SK-N-SH (cell line): ENCODE measurements at regions not wholly inside any gene's neighbourhood (a gene's known extent, or its start where the extent isn't known, plus 50 kb on each side); places are given as distances from the start of the nearest gene placed in this dataset.

Source experiments
- CTCF ChIA-PET: fragments of 300-600, 350-600 bp; formaldehyde crosslinking; extraction: SDS; loops from one replicate; lab custom pipeline; 2021; lab: Yijun Ruan, JAX
- POLR2A ChIA-PET: fragments of 350-600 bp; sonication (Branson Sonifier 250); formaldehyde crosslinking; extraction: SDS; loops from one replicate; lab custom pipeline; 2020; ENCODE audit warnings: antibody characterized with exemption, inconsistent platforms; lab: Yijun Ruan, JAX
- DNase-seq: peaks from one replicate; pipeline ENCODE4 v3.0.0; 2012
- H2AFZ ChIP-seq: fragments of 200-600 bp; sonication (generic); 2 replicates; pipeline ENCODE4 v1.8.1; 2016; ENCODE audit warnings: antibody characterized with exemption, mild to moderate bottlenecking, low read depth
- H3F3A ChIP-seq: fragments of 200-600 bp; sonication (generic); replicated peaks from 2 replicates; pipeline ENCODE3; 2016; ENCODE audit warnings: antibody characterized with exemption, mild to moderate bottlenecking; ENCODE audit not compliant: insufficient read depth
- H3K27ac ChIP-seq, 2 experiments: fragments of 200-500 bp in 1 of 2; fragments of 200-600 bp in 1 of 2; sonication (Bioruptor generic) in 1 of 2; sonication (generic), shearing (Covaris generic) in 1 of 2; 2 replicates each; pipeline versions ENCODE4 v1.5.1 to v1.6.1; 2014 to 2016; ENCODE audit warnings: low read depth in 2 of 2, inconsistent platforms in 1 of 2, low read length in 1 of 2, mild to moderate bottlenecking in 1 of 2, mixed read lengths in 1 of 2
- H3K27me3 ChIP-seq: fragments of 200-600 bp; sonication (generic), shearing (Covaris generic); 2 replicates; pipeline ENCODE4 v1.6.1; 2016; ENCODE audit warnings: mixed run types; ENCODE audit not compliant: insufficient read depth
- H3K36me3 ChIP-seq, 2 experiments: fragments of 200-500 bp in 1 of 2; fragments of 200-600 bp in 1 of 2; sonication (Bioruptor generic) in 1 of 2; sonication (generic) in 1 of 2; replicated peaks in 1 of 2; 2 replicates each; pipeline versions ENCODE3 to v1.5.1; 2014 to 2016; ENCODE audit warnings: low read length in 1 of 2, mild to moderate bottlenecking in 1 of 2; ENCODE audit not compliant: insufficient read depth in 2 of 2, control insufficient read depth in 1 of 2
- H3K4me1 ChIP-seq, 2 experiments: fragments of 200-500 bp in 1 of 2; fragments of 200-600 bp in 1 of 2; sonication (Bioruptor generic) in 1 of 2; sonication (generic), shearing (Covaris generic) in 1 of 2; 2 replicates each; pipeline versions ENCODE4 v1.5.1 to v1.6.1; 2014 to 2016; ENCODE audit warnings: low read depth in 1 of 2, low read length in 1 of 2, mixed run types in 1 of 2; ENCODE audit not compliant: insufficient read depth in 2 of 2, control insufficient read depth in 1 of 2
- H3K4me2 ChIP-seq: fragments of 200-600 bp; sonication (generic), shearing (Covaris generic); 2 replicates; pipeline ENCODE4 v1.6.1; 2017; ENCODE audit warnings: mixed run types
- H3K4me3 ChIP-seq, 2 experiments: fragments of 200-500 bp in 1 of 2; fragments of 200-600 bp in 1 of 2; sonication (Bioruptor generic) in 1 of 2; sonication (generic), shearing (Covaris generic) in 1 of 2; 2 replicates each; pipeline versions ENCODE4 v1.5.1 to v1.8.1; 2014 to 2016; ENCODE audit warnings: low read depth in 2 of 2, inconsistent platforms in 1 of 2, low read length in 1 of 2, mild to moderate bottlenecking in 1 of 2, mixed read lengths in 1 of 2, moderate library complexity in 1 of 2
- H3K79me2 ChIP-seq: fragments of 200-600 bp; sonication (generic); 2 replicates; pipeline ENCODE4 v1.8.1; 2017; ENCODE audit warnings: mild to moderate bottlenecking; ENCODE audit not compliant: insufficient read depth
- H3K9ac ChIP-seq: fragments of 200-600 bp; sonication (generic); 2 replicates; pipeline ENCODE4 v1.6.1; 2017; ENCODE audit warnings: mixed run types
- H3K9me2 ChIP-seq: fragments of 200-600 bp; sonication (generic); 2 replicates; pipeline ENCODE4 v1.6.1; 2017; ENCODE audit warnings: mixed run types
- H3K9me3 ChIP-seq: fragments of 200-600 bp; sonication (generic); 2 replicates; pipeline ENCODE4 v1.6.1; 2017; ENCODE audit warnings: mixed run types, mild to moderate bottlenecking, moderate library complexity
- H4K20me1 ChIP-seq: fragments of 200-600 bp; sonication (generic); 2 replicates; pipeline ENCODE4 v1.6.1; 2017; ENCODE audit warnings: mild to moderate bottlenecking, mixed run types; ENCODE audit not compliant: insufficient read depth
- ELF1 ChIP-seq: IDR thresholded peaks from 2 replicates; pipeline ENCODE4 v1.4.0; 2012
- EP300 ChIP-seq, 2 experiments: IDR thresholded peaks; 2 replicates each; pipeline versions ENCODE4 v1.4.0 to v1.6.1; 2012; ENCODE audit warnings: borderline replicate concordance in 1 of 2, low read depth in 1 of 2, low read length in 1 of 2
- FOSL2 ChIP-seq: IDR thresholded peaks from 2 replicates; pipeline ENCODE4 v1.4.0; 2012; ENCODE audit warnings: low read depth, mild to moderate bottlenecking, moderate library complexity, borderline replicate concordance
- FOXJ3 ChIP-seq: sonication (generic); formaldehyde crosslinking; IDR thresholded peaks from 2 replicates; pipeline ENCODE4 v1.5.1; 2020; ENCODE audit warnings: mild to moderate bottlenecking, missing genetic modification reagents
- FOXM1 ChIP-seq: IDR thresholded peaks from 2 replicates; pipeline ENCODE4 v1.4.0; 2012; ENCODE audit warnings: low read depth, mild to moderate bottlenecking
- GABPA ChIP-seq: IDR thresholded peaks from 2 replicates; pipeline ENCODE4 v1.4.0; 2012; ENCODE audit warnings: low read depth, mild to moderate bottlenecking
- GATA2 ChIP-seq: sonication (generic); formaldehyde crosslinking; IDR thresholded peaks from 2 replicates; pipeline ENCODE4 v1.5.0; 2020; ENCODE audit warnings: mild to moderate bottlenecking, missing genetic modification reagents
- JUND ChIP-seq: IDR thresholded peaks from 2 replicates; pipeline ENCODE4 v1.4.0; 2012
- MEF2A ChIP-seq: IDR thresholded peaks from 2 replicates; pipeline ENCODE4 v1.4.0; 2012; ENCODE audit warnings: low read depth, borderline replicate concordance
- MXI1 ChIP-seq: IDR thresholded peaks from 2 replicates; pipeline ENCODE4 v1.6.1; 2012; ENCODE audit warnings: mild to moderate bottlenecking, low read depth, low read length, improper control_type of control experiment
- NRF1 ChIP-seq: IDR thresholded peaks from 2 replicates; pipeline ENCODE4 v1.6.1; 2012; ENCODE audit warnings: low read depth, mild to moderate bottlenecking, low read length
- RAD21 ChIP-seq: IDR thresholded peaks from 2 replicates; pipeline ENCODE4 v1.6.1; 2012; ENCODE audit warnings: mild to moderate bottlenecking, low read length
- RFX5 ChIP-seq: IDR thresholded peaks from 2 replicates; pipeline ENCODE4 v1.6.1; 2012; ENCODE audit warnings: mild to moderate bottlenecking, improper control_type of control experiment, low read length
- SMC3 ChIP-seq: IDR thresholded peaks from 2 replicates; pipeline ENCODE4 v1.6.1; 2012; ENCODE audit warnings: low read depth, low read length, improper control_type of control experiment
- TCF12 ChIP-seq: IDR thresholded peaks from 2 replicates; pipeline ENCODE4 v1.4.0; 2012
- TEAD4 ChIP-seq: IDR thresholded peaks from 2 replicates; pipeline ENCODE4 v1.4.0; 2012; ENCODE audit warnings: mild to moderate bottlenecking, borderline replicate concordance; ENCODE audit not compliant: insufficient read depth
- YY1 ChIP-seq: IDR thresholded peaks from 2 replicates; pipeline ENCODE4 v1.4.0; 2012; ENCODE audit warnings: low read depth, mild to moderate bottlenecking
- WGBS: methylation state at CpG from one replicate; pipeline ENCODE4 v1.1.6; 2017; ENCODE audit warnings: low lambda C conversion rate; 5-methylcytosine and 5-hydroxymethylcytosine counted together
- TF ChIP-seq, protein P1 (sequence below): fragments of 150-350 bp; IDR thresholded peaks from 2 replicates; pipeline ENCODE4 v1.6.1; 2016; ENCODE audit warnings: mild to moderate bottlenecking, low read depth, low read length
- TF ChIP-seq, protein P2 (sequence below): IDR thresholded peaks from 2 replicates; pipeline ENCODE4 v1.4.0; 2012; ENCODE audit warnings: low read depth, borderline replicate concordance
- TF ChIP-seq, protein P3 (sequence below): IDR thresholded peaks from 2 replicates; pipeline ENCODE4 v1.6.1; 2012; ENCODE audit warnings: mild to moderate bottlenecking, low read depth, low read length, moderate library complexity

DNA sequence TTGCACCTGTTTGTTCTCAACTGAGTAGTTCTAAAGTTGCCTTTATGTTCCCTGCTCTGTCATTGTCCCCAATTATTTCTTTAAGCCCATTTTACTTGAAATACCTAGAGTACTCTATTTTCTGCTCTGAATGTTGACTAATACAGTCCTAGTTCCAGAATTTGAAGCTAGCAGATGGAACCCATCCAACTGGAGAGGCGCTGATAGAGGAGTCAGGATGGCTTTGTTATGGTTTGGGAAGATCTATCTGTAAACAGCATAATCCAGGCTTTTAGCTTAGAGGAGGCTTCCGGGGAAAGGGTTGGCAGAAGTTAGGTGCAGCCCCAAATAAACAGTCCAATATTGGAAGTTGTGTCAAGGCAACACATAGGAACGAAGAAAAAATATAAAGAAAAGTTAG lies 927.7 kb downstream of the TFAP2A start:
- H3K4me3 ChIP-seq, result no peak overlapping the region
- DNase-seq, result no peak
- H3K9me2 ChIP-seq, result no peaks in the 10 kb centered on the region
- peaks cover 11% of the 10 kb centered on the region for H3F3A ChIP-seq
- H3K4me2 ChIP-seq, result no peak overlapping the region
- H3K27me3 ChIP-seq, result no peaks in the 10 kb centered on the region
- no peak overlapping the region for H2AFZ ChIP-seq
- ChIA-PET CTCF (no interaction called here), POLR2A (no interaction called here)
- H3K27ac ChIP-seq, result no peak overlapping the region
- H4K20me1 ChIP-seq, result no peaks in the 10 kb centered on the region
- 41% methylated on average over 3 of the region's 3 CpGs for WGBS
- H3K79me2 ChIP-seq, result no peaks in the 10 kb centered on the region
- TF ChIP-seq FOSL2, result no peak
- no peak for TF ChIP-seq RFX5
- no peak for TF ChIP-seq ELF1
- TF ChIP-seq, protein P1, sequence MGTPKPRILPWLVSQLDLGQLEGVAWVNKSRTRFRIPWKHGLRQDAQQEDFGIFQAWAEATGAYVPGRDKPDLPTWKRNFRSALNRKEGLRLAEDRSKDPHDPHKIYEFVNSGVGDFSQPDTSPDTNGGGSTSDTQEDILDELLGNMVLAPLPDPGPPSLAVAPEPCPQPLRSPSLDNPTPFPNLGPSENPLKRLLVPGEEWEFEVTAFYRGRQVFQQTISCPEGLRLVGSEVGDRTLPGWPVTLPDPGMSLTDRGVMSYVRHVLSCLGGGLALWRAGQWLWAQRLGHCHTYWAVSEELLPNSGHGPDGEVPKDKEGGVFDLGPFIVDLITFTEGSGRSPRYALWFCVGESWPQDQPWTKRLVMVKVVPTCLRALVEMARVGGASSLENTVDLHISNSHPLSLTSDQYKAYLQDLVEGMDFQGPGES, result no peak
- no peak for TF ChIP-seq JUND
- TF ChIP-seq TEAD4, result no peak
- TF ChIP-seq SMC3, result no peak
- TF ChIP-seq TCF12, result no peak
- TF ChIP-seq YY1, result no peak
- no peak for TF ChIP-seq GATA2 (CRISPR knock-in tag)
- no peak for TF ChIP-seq MXI1
- no peak for TF ChIP-seq GABPA
- no peak for TF ChIP-seq FOXM1
- TF ChIP-seq FOXJ3 (CRISPR knock-in tag), result no peak
- TF ChIP-seq, protein P2, sequence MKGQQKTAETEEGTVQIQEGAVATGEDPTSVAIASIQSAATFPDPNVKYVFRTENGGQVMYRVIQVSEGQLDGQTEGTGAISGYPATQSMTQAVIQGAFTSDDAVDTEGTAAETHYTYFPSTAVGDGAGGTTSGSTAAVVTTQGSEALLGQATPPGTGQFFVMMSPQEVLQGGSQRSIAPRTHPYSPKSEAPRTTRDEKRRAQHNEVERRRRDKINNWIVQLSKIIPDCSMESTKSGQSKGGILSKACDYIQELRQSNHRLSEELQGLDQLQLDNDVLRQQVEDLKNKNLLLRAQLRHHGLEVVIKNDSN, result no peak
- TF ChIP-seq RAD21, result no peak
- TF ChIP-seq MEF2A, result no peak
- TF ChIP-seq EP300 (IDR thresholded peaks at IDR 0.05; ENCODE audit: borderline replicate concordance in 1 of 2, low read depth in 1 of 2, low read length in 1 of 2), result no peak
- TF ChIP-seq, protein P3, sequence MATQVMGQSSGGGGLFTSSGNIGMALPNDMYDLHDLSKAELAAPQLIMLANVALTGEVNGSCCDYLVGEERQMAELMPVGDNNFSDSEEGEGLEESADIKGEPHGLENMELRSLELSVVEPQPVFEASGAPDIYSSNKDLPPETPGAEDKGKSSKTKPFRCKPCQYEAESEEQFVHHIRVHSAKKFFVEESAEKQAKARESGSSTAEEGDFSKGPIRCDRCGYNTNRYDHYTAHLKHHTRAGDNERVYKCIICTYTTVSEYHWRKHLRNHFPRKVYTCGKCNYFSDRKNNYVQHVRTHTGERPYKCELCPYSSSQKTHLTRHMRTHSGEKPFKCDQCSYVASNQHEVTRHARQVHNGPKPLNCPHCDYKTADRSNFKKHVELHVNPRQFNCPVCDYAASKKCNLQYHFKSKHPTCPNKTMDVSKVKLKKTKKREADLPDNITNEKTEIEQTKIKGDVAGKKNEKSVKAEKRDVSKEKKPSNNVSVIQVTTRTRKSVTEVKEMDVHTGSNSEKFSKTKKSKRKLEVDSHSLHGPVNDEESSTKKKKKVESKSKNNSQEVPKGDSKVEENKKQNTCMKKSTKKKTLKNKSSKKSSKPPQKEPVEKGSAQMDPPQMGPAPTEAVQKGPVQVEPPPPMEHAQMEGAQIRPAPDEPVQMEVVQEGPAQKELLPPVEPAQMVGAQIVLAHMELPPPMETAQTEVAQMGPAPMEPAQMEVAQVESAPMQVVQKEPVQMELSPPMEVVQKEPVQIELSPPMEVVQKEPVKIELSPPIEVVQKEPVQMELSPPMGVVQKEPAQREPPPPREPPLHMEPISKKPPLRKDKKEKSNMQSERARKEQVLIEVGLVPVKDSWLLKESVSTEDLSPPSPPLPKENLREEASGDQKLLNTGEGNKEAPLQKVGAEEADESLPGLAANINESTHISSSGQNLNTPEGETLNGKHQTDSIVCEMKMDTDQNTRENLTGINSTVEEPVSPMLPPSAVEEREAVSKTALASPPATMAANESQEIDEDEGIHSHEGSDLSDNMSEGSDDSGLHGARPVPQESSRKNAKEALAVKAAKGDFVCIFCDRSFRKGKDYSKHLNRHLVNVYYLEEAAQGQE, result no peak
- no peak for TF ChIP-seq NRF1
- H3K9ac ChIP-seq, result no peak overlapping the region
- H3K36me3 ChIP-seq, result no peaks in the 10 kb centered on the region
- peaks cover 0 to 9% of the 10 kb centered on the region in 2 experiments; a peak in 1 of 4 replicates for H3K4me1 ChIP-seq
- no peaks in the 10 kb centered on the region for H3K9me3 ChIP-seq
